ENCODE measurements at regions not wholly inside any gene's neighbourhood (a gene's known extent, or its start where the extent isn't known, plus 50 kb on each side); places are given as distances from the start of the nearest gene placed in this dataset.
"Not testable (repeated sequence)": the region's sequence is repeated elsewhere in the genome, so short reads cannot be mapped to it uniquely, and the experiment has no call there.

GRCh38 chr4:170491981-170492380 lies 402.2 kb upstream of the AADAT start:
- ATAC-seq (ENCODE audit: low read depth) (no peak), DNase-seq (ENCODE audit: low spot score) (no peak)
- Histone ChIP-seq H3K4me3 (ENCODE audit: severe bottlenecking) (no peak overlapping the region), H3K36me3 (ENCODE audit: low read depth) (no peaks in the 10 kb centered on the region), H3K4me1 (ENCODE audit: insufficient read depth, poor library complexity, severe bottlenecking) (no peaks in the 10 kb centered on the region), H3K9me3 (ENCODE audit: severe bottlenecking) (no peaks in the 10 kb centered on the region), H3K27me3 (ENCODE audit: insufficient read depth, poor library complexity, severe bottlenecking) (no peaks in the 10 kb centered on the region), H3K27ac (ENCODE audit: poor library complexity, severe bottlenecking) (no peak overlapping the region)
- TF ChIP-seq, protein P1, sequence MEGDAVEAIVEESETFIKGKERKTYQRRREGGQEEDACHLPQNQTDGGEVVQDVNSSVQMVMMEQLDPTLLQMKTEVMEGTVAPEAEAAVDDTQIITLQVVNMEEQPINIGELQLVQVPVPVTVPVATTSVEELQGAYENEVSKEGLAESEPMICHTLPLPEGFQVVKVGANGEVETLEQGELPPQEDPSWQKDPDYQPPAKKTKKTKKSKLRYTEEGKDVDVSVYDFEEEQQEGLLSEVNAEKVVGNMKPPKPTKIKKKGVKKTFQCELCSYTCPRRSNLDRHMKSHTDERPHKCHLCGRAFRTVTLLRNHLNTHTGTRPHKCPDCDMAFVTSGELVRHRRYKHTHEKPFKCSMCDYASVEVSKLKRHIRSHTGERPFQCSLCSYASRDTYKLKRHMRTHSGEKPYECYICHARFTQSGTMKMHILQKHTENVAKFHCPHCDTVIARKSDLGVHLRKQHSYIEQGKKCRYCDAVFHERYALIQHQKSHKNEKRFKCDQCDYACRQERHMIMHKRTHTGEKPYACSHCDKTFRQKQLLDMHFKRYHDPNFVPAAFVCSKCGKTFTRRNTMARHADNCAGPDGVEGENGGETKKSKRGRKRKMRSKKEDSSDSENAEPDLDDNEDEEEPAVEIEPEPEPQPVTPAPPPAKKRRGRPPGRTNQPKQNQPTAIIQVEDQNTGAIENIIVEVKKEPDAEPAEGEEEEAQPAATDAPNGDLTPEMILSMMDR (IDR thresholded peaks at IDR 0.05; ENCODE audit: poor library complexity, severe bottlenecking) = no peak

DNA sequence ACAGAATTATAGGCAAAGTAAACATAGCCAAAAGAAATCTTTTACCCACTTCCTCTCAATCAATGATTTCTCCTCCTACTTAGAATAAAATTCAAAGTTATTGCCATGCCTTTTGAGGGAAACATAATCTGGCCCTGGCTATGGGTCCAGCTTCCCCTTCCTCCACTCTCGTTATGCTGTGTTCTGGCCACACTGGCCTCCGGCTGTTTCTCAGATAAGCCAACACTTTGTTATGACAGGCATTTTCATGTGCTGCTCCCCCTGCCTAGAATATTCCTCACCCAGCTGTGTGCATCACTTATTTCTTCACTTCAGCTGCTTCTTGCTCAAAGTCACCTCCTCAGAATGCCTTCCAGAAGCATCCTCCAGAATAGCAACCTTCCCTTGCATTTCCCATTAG lies 386.6 kb upstream of the AADAT start:
- no peaks in the 10 kb centered on the region for H3K4me1 ChIP-seq (ENCODE audit: insufficient read depth, poor library complexity, severe bottlenecking)
- H3K4me3 ChIP-seq (ENCODE audit: severe bottlenecking) = no peak overlapping the region
- H3K36me3 ChIP-seq (ENCODE audit: low read depth) = no peaks in the 10 kb centered on the region
- H3K27me3 ChIP-seq (ENCODE audit: insufficient read depth, poor library complexity, severe bottlenecking) = no peaks in the 10 kb centered on the region
- no peaks in the 10 kb centered on the region for H3K9me3 ChIP-seq (ENCODE audit: severe bottlenecking)
- no peak overlapping the region for H3K27ac ChIP-seq (ENCODE audit: poor library complexity, severe bottlenecking)
- TF ChIP-seq, protein P1 (IDR thresholded peaks at IDR 0.05; ENCODE audit: poor library complexity, severe bottlenecking) = no peak
- ATAC-seq (ENCODE audit: low read depth) (no peak), DNase-seq (ENCODE audit: low spot score) (no peak)

DNA sequence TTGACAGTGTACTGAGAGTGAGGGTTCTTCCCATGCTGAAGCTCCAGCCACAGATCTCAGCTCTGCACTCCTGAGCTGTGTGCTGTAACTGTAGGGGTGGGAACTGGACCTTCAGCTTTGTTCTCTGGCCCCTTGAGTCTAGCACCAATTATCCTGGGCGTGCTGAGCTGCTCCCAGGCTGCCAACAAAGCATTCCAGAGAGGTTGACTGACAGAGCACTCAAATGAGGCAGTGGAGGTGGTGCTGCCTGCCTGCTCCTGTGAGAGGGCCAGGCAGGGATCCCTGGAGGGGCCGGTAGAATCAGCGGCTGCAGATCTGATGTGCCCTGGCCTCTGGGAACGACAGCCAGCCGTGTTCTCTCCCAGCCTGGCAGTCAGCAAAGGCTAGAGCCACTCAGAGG lies 375.7 kb upstream of the AADAT start:
- no peaks in the 10 kb centered on the region for H3K36me3 ChIP-seq (ENCODE audit: low read depth)
- ATAC-seq (ENCODE audit: low read depth) (no peak), DNase-seq (ENCODE audit: low spot score) (no peak)
- no peaks in the 10 kb centered on the region for H3K4me1 ChIP-seq (ENCODE audit: insufficient read depth, poor library complexity, severe bottlenecking)
- H3K27me3 ChIP-seq (ENCODE audit: insufficient read depth, poor library complexity, severe bottlenecking) = no peaks in the 10 kb centered on the region
- no peaks in the 10 kb centered on the region for H3K9me3 ChIP-seq (ENCODE audit: severe bottlenecking)
- no peak overlapping the region for H3K27ac ChIP-seq (ENCODE audit: poor library complexity, severe bottlenecking)
- H3K4me3 ChIP-seq (ENCODE audit: severe bottlenecking) = no peak overlapping the region
- TF ChIP-seq, protein P1 (IDR thresholded peaks at IDR 0.05; ENCODE audit: poor library complexity, severe bottlenecking) = no peak

GRCh38 chr4:170464614-170465197 lies 374.9 kb upstream of the AADAT start:
- TF ChIP-seq, protein P1 (IDR thresholded peaks at IDR 0.05; ENCODE audit: poor library complexity, severe bottlenecking) = no peak
- H3K27ac ChIP-seq (ENCODE audit: poor library complexity, severe bottlenecking) = no peak overlapping the region
- ATAC-seq (ENCODE audit: low read depth) = no peak

GRCh38 chr4:170446782-170447181 lies 357.0 kb upstream of the AADAT start:
- H3K4me1 ChIP-seq (ENCODE audit: insufficient read depth, poor library complexity, severe bottlenecking) = no peaks in the 10 kb centered on the region
- no peaks in the 10 kb centered on the region for H3K27me3 ChIP-seq (ENCODE audit: insufficient read depth, poor library complexity, severe bottlenecking)
- no peak overlapping the region for H3K4me3 ChIP-seq (ENCODE audit: severe bottlenecking)
- H3K9me3 ChIP-seq (ENCODE audit: severe bottlenecking) = no peaks in the 10 kb centered on the region
- TF ChIP-seq, protein P1 (IDR thresholded peaks at IDR 0.05; ENCODE audit: poor library complexity, severe bottlenecking) = no peak
- H3K36me3 ChIP-seq (ENCODE audit: low read depth) = no peaks in the 10 kb centered on the region
- H3K27ac ChIP-seq (ENCODE audit: poor library complexity, severe bottlenecking) = no peak overlapping the region
- DNase-seq (ENCODE audit: low spot score) (no peak), ATAC-seq (ENCODE audit: low read depth) (no peak)

More at GRCh38 chr4:170464614-170465197, 374.9 kb upstream of the AADAT start:
- no peaks in the 10 kb centered on the region for H3K9me3 ChIP-seq (ENCODE audit: severe bottlenecking)
- DNase-seq (ENCODE audit: low spot score) = no peak
- no peaks in the 10 kb centered on the region for H3K36me3 ChIP-seq (ENCODE audit: low read depth)
- no peaks in the 10 kb centered on the region for H3K27me3 ChIP-seq (ENCODE audit: insufficient read depth, poor library complexity, severe bottlenecking)
- H3K4me3 ChIP-seq (ENCODE audit: severe bottlenecking) = no peak overlapping the region
- H3K4me1 ChIP-seq (ENCODE audit: insufficient read depth, poor library complexity, severe bottlenecking) = no peaks in the 10 kb centered on the region

DNA sequence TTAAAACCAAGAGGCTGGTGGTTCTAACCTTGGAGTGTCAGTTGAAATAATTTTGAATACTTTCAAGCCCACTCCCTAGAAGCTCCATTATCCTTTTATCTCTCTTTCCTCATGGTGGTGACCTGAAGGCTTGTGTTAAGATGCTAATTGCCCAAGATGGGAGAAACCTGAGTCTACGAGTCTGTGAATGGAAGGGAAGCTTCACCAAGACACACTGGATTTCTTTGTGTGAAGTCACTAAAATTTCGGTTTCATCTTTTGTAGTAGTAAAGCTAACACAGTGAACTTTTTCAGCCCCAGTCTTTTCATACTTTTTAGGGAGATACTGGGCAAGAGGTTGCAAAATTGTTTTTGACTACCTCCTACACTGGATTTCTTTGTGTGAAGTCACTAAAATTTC lies 351.4 kb upstream of the AADAT start:
- H3K27me3 ChIP-seq (ENCODE audit: insufficient read depth, poor library complexity, severe bottlenecking); H3K9me3 ChIP-seq (ENCODE audit: severe bottlenecking); H3K4me1 ChIP-seq (ENCODE audit: insufficient read depth, poor library complexity, severe bottlenecking); DNase-seq (ENCODE audit: low spot score); ATAC-seq (ENCODE audit: low read depth); H3K36me3 ChIP-seq (ENCODE audit: low read depth); H3K27ac ChIP-seq (ENCODE audit: poor library complexity, severe bottlenecking); H3K4me3 ChIP-seq (ENCODE audit: severe bottlenecking): not testable (repeated sequence)
